ENCODE measurements at regions not wholly inside any gene's neighbourhood (a gene's known extent, or its start where the extent isn't known, plus 50 kb on each side); places are given as distances from the start of the nearest gene placed in this dataset.

DNA sequence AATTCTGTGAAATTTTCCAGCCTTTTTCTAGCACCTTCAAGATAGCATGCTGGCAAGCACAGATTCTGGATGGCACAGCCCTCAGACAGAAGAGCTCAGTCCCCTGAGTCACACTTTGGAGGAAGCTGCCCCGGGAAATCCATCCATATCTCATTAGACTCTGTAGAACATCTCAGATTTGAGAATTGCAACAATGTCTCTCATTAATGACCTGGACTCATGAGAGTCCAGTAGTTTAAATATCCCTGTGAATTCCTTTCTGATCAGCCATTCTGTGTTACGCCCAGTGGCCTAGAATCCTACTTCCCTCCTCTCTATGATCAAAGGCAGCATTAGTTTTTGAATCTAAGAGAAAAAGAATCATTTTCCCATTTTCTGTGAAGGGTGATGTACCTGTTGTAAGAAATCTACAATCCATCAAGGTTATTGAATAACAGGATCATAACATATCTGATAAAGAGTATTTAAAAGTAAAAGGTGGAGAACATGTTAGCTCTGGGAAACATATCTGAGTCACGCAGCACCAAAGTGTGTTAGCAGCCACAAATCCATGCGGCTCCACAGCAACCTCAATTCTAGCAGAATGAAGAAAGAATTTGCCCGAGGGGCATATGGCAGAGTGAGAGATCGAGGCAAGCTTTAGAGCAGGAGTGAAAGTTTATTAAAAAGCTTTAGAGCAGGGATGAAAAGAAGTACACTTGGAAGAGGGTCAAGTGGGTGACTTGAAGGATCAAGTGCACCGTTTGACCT lies 855.6 kb upstream of the TMEM132C start:
- DNase-seq, result no peak
- no peaks in the 10 kb centered on the region for H3K36me3 ChIP-seq (ENCODE audit: control insufficient read depth, insufficient read depth, low read length)
- H3K4me3 ChIP-seq (ENCODE audit: insufficient read depth, low read depth, low read length, poor library complexity, severe bottlenecking), result no peak overlapping the region
- H3K27me3 ChIP-seq (replicated peaks; ENCODE audit: control insufficient read depth, insufficient read depth, low read length, poor library complexity, severe bottlenecking), result no peaks in the 10 kb centered on the region
- H3K27ac ChIP-seq (ENCODE audit: insufficient read depth, low read length, poor library complexity, severe bottlenecking), result no peak overlapping the region
- H3K9me3 ChIP-seq (ENCODE audit: control insufficient read depth, low read length), result no peaks in the 10 kb centered on the region
- no peaks in the 10 kb centered on the region for H3K4me1 ChIP-seq (ENCODE audit: control insufficient read depth, insufficient read depth, low read length, poor library complexity, severe bottlenecking)

DNA sequence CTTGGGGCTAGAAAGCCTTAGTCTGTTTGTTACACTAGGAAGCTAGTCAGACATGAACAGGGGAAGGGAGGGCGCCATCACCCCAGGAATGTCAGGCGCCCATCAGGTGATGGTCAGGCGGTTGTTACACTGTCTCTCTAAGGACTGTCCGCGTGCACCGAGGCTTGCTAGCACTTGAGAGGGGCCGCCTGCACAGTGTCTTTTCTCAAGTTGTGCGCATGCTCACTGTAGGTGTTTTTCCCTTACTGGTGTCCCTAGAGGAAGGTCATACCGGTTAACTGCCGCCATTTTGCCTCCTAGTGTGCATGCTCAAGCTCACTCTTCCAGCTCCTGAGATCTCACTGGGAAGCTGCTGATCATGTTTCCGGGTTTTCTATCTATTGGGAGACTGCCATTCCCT lies 855.0 kb upstream of the TMEM132C start:
- Histone ChIP-seq H3K9me3 (ENCODE audit: control insufficient read depth, low read length) (no peaks in the 10 kb centered on the region), H3K36me3 (ENCODE audit: control insufficient read depth, insufficient read depth, low read length) (no peaks in the 10 kb centered on the region), H3K4me1 (ENCODE audit: control insufficient read depth, insufficient read depth, low read length, poor library complexity, severe bottlenecking) (no peaks in the 10 kb centered on the region), H3K27me3 (replicated peaks; ENCODE audit: control insufficient read depth, insufficient read depth, low read length, poor library complexity, severe bottlenecking) (no peaks in the 10 kb centered on the region), H3K27ac (ENCODE audit: insufficient read depth, low read length, poor library complexity, severe bottlenecking) (no peak overlapping the region), H3K4me3 (ENCODE audit: insufficient read depth, low read depth, low read length, poor library complexity, severe bottlenecking) (no peak overlapping the region)
- DNase-seq, result no peak

DNA sequence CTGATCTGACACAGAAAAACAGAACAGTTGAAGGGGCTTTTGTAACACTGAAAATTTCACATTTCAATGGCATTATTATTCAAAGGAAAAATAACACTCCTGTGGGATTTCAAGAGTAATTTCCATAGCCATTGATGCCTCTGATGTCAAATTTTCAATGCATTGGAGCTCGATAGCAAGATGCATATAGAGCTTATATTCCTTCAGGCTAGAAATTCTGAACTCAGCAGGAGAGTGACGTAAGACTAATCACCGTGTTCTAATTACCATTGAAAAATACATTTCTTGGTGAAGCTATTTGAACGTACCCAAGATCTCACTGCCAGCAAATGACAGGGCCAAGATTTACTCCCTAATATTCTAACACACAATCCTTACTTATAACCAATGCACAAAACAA lies 854.1 kb upstream of the TMEM132C start:
- Histone ChIP-seq H3K9me3 (ENCODE audit: control insufficient read depth, low read length) (no peaks in the 10 kb centered on the region), H3K4me1 (ENCODE audit: control insufficient read depth, insufficient read depth, low read length, poor library complexity, severe bottlenecking) (no peaks in the 10 kb centered on the region), H3K4me3 (ENCODE audit: insufficient read depth, low read depth, low read length, poor library complexity, severe bottlenecking) (no peak overlapping the region), H3K27ac (ENCODE audit: insufficient read depth, low read length, poor library complexity, severe bottlenecking) (no peak overlapping the region), H3K36me3 (ENCODE audit: control insufficient read depth, insufficient read depth, low read length) (no peaks in the 10 kb centered on the region), H3K27me3 (replicated peaks; ENCODE audit: control insufficient read depth, insufficient read depth, low read length, poor library complexity, severe bottlenecking) (no peaks in the 10 kb centered on the region)
- no peak for DNase-seq

DNA sequence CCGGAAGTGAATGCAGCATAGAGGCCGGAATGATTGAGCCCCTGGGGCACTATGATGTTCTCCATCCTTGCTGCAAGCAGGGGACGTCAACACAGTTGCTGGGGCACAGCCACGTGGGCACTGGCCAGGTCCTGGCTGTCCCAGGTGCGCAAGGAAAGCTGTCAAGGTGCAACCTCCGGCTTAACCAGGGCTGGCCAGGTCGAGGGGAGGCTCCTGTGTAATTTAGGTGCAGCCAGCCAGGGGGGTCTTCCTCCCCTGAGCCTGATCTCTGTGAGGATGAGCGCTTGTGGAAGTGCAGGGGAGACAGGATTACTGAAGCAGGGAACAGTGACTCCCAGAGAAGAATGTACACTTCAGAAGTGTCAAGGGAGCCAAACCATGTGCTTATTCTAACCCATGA lies 852.8 kb upstream of the TMEM132C start:
- Histone ChIP-seq H3K4me1 (ENCODE audit: control insufficient read depth, insufficient read depth, low read length, poor library complexity, severe bottlenecking) (no peaks in the 10 kb centered on the region), H3K4me3 (ENCODE audit: insufficient read depth, low read depth, low read length, poor library complexity, severe bottlenecking) (no peak overlapping the region), H3K27ac (ENCODE audit: insufficient read depth, low read length, poor library complexity, severe bottlenecking) (no peak overlapping the region), H3K27me3 (replicated peaks; ENCODE audit: control insufficient read depth, insufficient read depth, low read length, poor library complexity, severe bottlenecking) (no peaks in the 10 kb centered on the region), H3K36me3 (ENCODE audit: control insufficient read depth, insufficient read depth, low read length) (no peaks in the 10 kb centered on the region), H3K9me3 (ENCODE audit: control insufficient read depth, low read length) (no peaks in the 10 kb centered on the region)
- DNase-seq, result no peak

DNA sequence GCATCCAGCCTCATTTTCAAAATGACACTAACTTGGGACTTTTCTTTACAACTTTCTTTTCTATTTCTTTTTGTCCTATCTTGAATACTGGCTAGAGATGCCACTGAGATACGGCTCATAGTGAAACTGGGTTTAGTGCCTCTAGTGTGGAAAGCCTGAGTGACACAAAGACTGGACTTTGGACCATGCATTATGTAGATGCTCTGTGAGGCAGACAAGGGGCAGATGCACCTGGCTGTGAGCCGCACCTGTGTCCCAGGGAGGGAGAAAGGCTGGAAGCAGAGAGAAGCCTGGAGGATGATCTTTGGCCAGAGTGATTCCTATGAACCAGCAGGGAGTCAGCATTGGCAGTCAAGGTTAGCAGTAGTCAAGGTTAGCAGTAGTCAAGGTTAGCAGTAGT lies 852.3 kb upstream of the TMEM132C start:
- no peak for DNase-seq
- H3K4me1 ChIP-seq (ENCODE audit: control insufficient read depth, insufficient read depth, low read length, poor library complexity, severe bottlenecking), result no peaks in the 10 kb centered on the region
- no peaks in the 10 kb centered on the region for H3K27me3 ChIP-seq (replicated peaks; ENCODE audit: control insufficient read depth, insufficient read depth, low read length, poor library complexity, severe bottlenecking)
- no peaks in the 10 kb centered on the region for H3K36me3 ChIP-seq (ENCODE audit: control insufficient read depth, insufficient read depth, low read length)
- no peak overlapping the region for H3K4me3 ChIP-seq (ENCODE audit: insufficient read depth, low read depth, low read length, poor library complexity, severe bottlenecking)
- H3K9me3 ChIP-seq (ENCODE audit: control insufficient read depth, low read length), result no peaks in the 10 kb centered on the region
- no peak overlapping the region for H3K27ac ChIP-seq (ENCODE audit: insufficient read depth, low read length, poor library complexity, severe bottlenecking)

DNA sequence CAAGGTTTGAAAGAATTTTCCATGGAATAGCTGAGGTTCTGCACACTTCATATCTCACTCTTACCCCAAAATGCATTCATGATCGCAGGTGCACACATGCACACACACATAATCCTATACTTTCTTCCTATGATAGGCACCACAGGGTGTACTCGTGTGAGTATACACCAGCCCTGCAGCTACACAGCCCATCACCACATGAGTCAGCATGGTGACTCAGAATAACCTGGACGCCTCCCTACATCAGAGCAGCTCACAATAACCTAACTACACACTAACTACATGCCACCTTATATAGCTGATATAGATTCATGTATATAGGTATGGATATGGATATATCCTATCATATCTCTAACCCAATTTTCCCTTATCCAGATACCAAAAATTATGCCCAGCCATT lies 850.2 kb upstream of the TMEM132C start:
- Histone ChIP-seq H3K27me3 (replicated peaks; ENCODE audit: control insufficient read depth, insufficient read depth, low read length, poor library complexity, severe bottlenecking) (no peaks in the 10 kb centered on the region), H3K36me3 (ENCODE audit: control insufficient read depth, insufficient read depth, low read length) (no peaks in the 10 kb centered on the region), H3K4me1 (ENCODE audit: control insufficient read depth, insufficient read depth, low read length, poor library complexity, severe bottlenecking) (no peaks in the 10 kb centered on the region), H3K27ac (ENCODE audit: insufficient read depth, low read length, poor library complexity, severe bottlenecking) (no peak overlapping the region), H3K4me3 (ENCODE audit: insufficient read depth, low read depth, low read length, poor library complexity, severe bottlenecking) (no peak overlapping the region), H3K9me3 (ENCODE audit: control insufficient read depth, low read length) (no peaks in the 10 kb centered on the region)
- no peak for DNase-seq

DNA sequence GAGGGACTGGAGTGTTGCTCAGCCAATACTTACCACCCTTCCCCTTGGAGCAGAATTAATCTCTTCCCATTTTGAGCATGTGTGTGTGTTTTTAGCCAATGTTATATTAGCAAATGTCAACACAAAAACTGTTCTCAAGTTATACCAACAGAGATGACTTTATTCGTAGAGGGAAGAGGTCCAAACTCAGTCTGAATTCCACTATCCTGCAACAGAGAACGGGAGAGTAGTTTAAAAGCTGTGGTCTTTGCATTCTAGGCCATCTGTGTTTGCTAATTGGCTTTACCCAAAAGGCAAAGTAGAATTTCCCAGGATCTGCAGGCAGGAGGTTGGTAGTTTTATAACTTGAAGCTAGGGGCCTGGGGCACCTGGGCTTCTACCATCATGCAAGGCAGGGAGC lies 847.9 kb upstream of the TMEM132C start:
- no peak for DNase-seq
- no peaks in the 10 kb centered on the region for H3K27me3 ChIP-seq (replicated peaks; ENCODE audit: control insufficient read depth, insufficient read depth, low read length, poor library complexity, severe bottlenecking)
- no peaks in the 10 kb centered on the region for H3K4me1 ChIP-seq (ENCODE audit: control insufficient read depth, insufficient read depth, low read length, poor library complexity, severe bottlenecking)
- no peak overlapping the region for H3K4me3 ChIP-seq (ENCODE audit: insufficient read depth, low read depth, low read length, poor library complexity, severe bottlenecking)
- no peak overlapping the region for H3K27ac ChIP-seq (ENCODE audit: insufficient read depth, low read length, poor library complexity, severe bottlenecking)
- no peaks in the 10 kb centered on the region for H3K36me3 ChIP-seq (ENCODE audit: control insufficient read depth, insufficient read depth, low read length)
- H3K9me3 ChIP-seq (ENCODE audit: control insufficient read depth, low read length), result no peaks in the 10 kb centered on the region

DNA sequence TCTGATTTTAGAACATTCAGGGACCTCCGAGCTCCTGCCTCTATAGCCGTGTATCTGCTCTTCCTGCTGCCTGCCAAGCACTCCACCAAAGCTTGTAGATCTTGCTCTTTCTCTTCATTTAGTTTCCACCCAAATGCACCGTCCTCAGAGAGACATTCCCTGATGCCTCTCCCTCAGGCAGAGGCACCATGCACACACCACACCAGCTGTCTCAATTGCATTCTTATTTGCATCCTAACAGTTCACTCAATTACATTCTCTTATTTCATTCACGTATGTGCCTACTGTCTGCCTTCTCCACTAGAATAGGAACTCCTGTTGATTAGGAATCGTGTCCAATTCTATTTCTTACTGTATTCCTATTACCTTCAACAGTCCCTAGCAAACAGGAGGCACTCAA lies 845.4 kb upstream of the TMEM132C start:
- H3K27ac ChIP-seq (ENCODE audit: insufficient read depth, low read length, poor library complexity, severe bottlenecking), result no peak overlapping the region

DNA sequence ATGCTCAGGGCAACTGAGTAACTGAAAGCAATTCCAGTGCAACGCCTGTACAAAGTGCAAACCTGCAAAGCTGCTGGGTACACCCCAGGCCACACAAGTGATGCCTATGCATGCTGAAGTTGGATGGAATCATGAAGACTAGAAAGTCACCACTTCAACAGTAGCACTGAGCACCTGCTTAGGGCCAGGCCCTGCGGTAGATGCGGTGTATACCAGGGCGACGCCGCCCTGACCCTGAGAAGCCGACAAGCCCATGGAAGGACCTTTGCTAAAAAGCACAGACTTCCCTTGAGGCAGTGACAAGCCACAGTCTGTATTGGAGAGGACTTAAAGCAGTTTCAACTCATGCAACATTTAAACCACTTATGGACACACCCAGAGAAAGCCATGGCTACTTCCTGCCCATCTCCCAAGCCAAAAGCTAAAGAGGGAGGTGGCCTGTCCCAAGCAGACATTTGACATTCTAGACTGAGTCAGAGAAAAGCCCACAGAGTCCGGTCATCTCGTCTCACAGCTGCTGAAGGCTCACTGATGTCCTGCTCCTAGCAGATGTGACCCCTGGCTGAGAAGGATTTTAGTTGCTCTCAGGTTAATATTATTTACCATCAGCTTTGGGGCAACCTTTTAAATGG lies 843.9 kb upstream of the TMEM132C start:
- Histone ChIP-seq H3K4me1 (ENCODE audit: control insufficient read depth, insufficient read depth, low read length, poor library complexity, severe bottlenecking) (no peaks in the 10 kb centered on the region), H3K27ac (ENCODE audit: insufficient read depth, low read length, poor library complexity, severe bottlenecking) (no peak overlapping the region), H3K27me3 (replicated peaks; ENCODE audit: control insufficient read depth, insufficient read depth, low read length, poor library complexity, severe bottlenecking) (no peaks in the 10 kb centered on the region), H3K4me3 (ENCODE audit: insufficient read depth, low read depth, low read length, poor library complexity, severe bottlenecking) (no peak overlapping the region), H3K9me3 (ENCODE audit: control insufficient read depth, low read length) (no peaks in the 10 kb centered on the region), H3K36me3 (ENCODE audit: control insufficient read depth, insufficient read depth, low read length) (no peaks in the 10 kb centered on the region)
- DNase-seq, result no peak

More for the DNA sequence above, 845.4 kb upstream of the TMEM132C start:
- Histone ChIP-seq H3K4me3 (ENCODE audit: insufficient read depth, low read depth, low read length, poor library complexity, severe bottlenecking) (no peak overlapping the region), H3K4me1 (ENCODE audit: control insufficient read depth, insufficient read depth, low read length, poor library complexity, severe bottlenecking) (no peaks in the 10 kb centered on the region), H3K36me3 (ENCODE audit: control insufficient read depth, insufficient read depth, low read length) (no peaks in the 10 kb centered on the region), H3K27me3 (replicated peaks; ENCODE audit: control insufficient read depth, insufficient read depth, low read length, poor library complexity, severe bottlenecking) (no peaks in the 10 kb centered on the region), H3K9me3 (ENCODE audit: control insufficient read depth, low read length) (no peaks in the 10 kb centered on the region)
- no peak for DNase-seq

DNA sequence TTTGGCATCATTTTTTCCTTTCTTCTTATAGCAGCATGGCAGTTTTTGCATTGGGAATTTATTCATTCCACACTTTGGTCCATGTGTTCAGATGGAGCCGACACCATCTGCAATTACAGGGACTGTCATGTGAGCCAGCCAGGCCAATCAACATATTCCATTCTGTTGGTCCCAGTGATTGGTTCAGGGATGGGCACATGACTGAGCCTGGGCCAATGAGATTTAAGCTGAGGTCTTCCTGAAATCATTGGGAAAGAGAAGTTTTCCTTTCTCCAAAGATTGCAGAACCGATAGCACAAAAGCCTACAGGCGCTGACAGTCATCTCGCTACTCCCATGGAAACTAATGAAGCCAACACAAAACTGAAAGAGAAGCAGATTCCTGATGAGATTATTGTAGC lies 841.5 kb upstream of the TMEM132C start:
- Histone ChIP-seq H3K36me3 (ENCODE audit: control insufficient read depth, insufficient read depth, low read length) (no peaks in the 10 kb centered on the region), H3K27ac (ENCODE audit: insufficient read depth, low read length, poor library complexity, severe bottlenecking) (no peak overlapping the region), H3K4me3 (ENCODE audit: insufficient read depth, low read depth, low read length, poor library complexity, severe bottlenecking) (no peak overlapping the region), H3K9me3 (ENCODE audit: control insufficient read depth, low read length) (no peaks in the 10 kb centered on the region), H3K27me3 (replicated peaks; ENCODE audit: control insufficient read depth, insufficient read depth, low read length, poor library complexity, severe bottlenecking) (no peaks in the 10 kb centered on the region), H3K4me1 (ENCODE audit: control insufficient read depth, insufficient read depth, low read length, poor library complexity, severe bottlenecking) (no peaks in the 10 kb centered on the region)
- DNase-seq, result no peak

All from effector memory CD4-positive, alpha-beta T cell (primary cell).